Neural progenitor cell (in vitro differentiated cells): ENCODE measurements at regions not wholly inside any gene's neighbourhood (a gene's known extent, or its start where the extent isn't known, plus 50 kb on each side); places are given as distances from the start of the nearest gene placed in this dataset.

Source experiments
- CTCF ChIP-seq: fragments of 200-600 bp; sonication (generic); IDR thresholded peaks from 2 replicates; pipeline ENCODE4 v1.5.1; 2017; ENCODE audit warnings: antibody characterized with exemption, mild to moderate bottlenecking
- EZH2 ChIP-seq: fragments of 200-600 bp; sonication (generic); IDR thresholded peaks from 2 replicates; pipeline ENCODE4 v1.6.1; 2017; ENCODE audit warnings: antibody characterized with exemption, mild to moderate bottlenecking, moderate library complexity
- EZH2phosphoT487 ChIP-seq: fragments of 200-600 bp; sonication (generic); IDR thresholded peaks from 2 replicates; pipeline ENCODE4 v1.6.1; 2017; ENCODE audit warnings: antibody characterized with exemption

- TF ChIP-seq CTCF (no peak), EZH2 (no peak), EZH2phosphoT487 (no peak)
Observed at GRCh38 chr3:17801131-17801530, 58.7 kb upstream of the TBC1D5 start.
